ENCODE measurements at regions not wholly inside any gene's neighbourhood (a gene's known extent, or its start where the extent isn't known, plus 50 kb on each side); places are given as distances from the start of the nearest gene placed in this dataset.
"Not testable (repeated sequence)": the region's sequence is repeated elsewhere in the genome, so short reads cannot be mapped to it uniquely, and the experiment has no call there.

- no peak for DNase-seq
These were observed 1569.0 kb upstream of the B3GALT2 start for GRCh38 chr1:194755241-194755994.

- DNase-seq = not testable (repeated sequence)
These were observed 1552.4 kb upstream of the B3GALT2 start for GRCh38 chr1:194738843-194739242.

GRCh38 chr1:194734970-194735369, 1548.6 kb upstream of the B3GALT2 start:
- no peak for DNase-seq

- no peak for DNase-seq
These were observed 1544.6 kb upstream of the B3GALT2 start for GRCh38 chr1:194731025-194731424.

GRCh38 chr1:194730304-194730703, 1543.9 kb upstream of the B3GALT2 start:
- no peak for DNase-seq

GRCh38 chr1:194723067-194723466, 1536.7 kb upstream of the B3GALT2 start:
- no peak for DNase-seq

- DNase-seq = no peak
These were observed 1531.5 kb upstream of the B3GALT2 start for GRCh38 chr1:194717941-194718340.

GRCh38 chr1:194717334-194717733, 1530.9 kb upstream of the B3GALT2 start:
- no peak for DNase-seq

GRCh38 chr1:194710671-194711070, 1524.3 kb upstream of the B3GALT2 start:
- DNase-seq = no peak

- DNase-seq = no peak
These were observed 1523.0 kb upstream of the B3GALT2 start for GRCh38 chr1:194709439-194709838.

- DNase-seq = no peak
These were observed 1520.7 kb upstream of the B3GALT2 start for GRCh38 chr1:194707074-194707473.

GRCh38 chr1:194705123-194705854, 1518.9 kb upstream of the B3GALT2 start:
- no peak for DNase-seq

- no peak for DNase-seq
These were observed 1512.5 kb upstream of the B3GALT2 start for GRCh38 chr1:194698908-194699318.

GRCh38 chr1:194693244-194693643, 1506.8 kb upstream of the B3GALT2 start:
- DNase-seq = no peak

GRCh38 chr1:194684636-194685035, 1498.2 kb upstream of the B3GALT2 start:
- DNase-seq = no peak

- DNase-seq = no peak
These were observed 1471.7 kb upstream of the B3GALT2 start for GRCh38 chr1:194658090-194658439.

GRCh38 chr1:194654956-194655355, 1468.5 kb upstream of the B3GALT2 start:
- DNase-seq = no peak

- no peak for DNase-seq
These were observed 1467.0 kb upstream of the B3GALT2 start for GRCh38 chr1:194653385-194653784.

GRCh38 chr1:194647118-194647517, 1460.7 kb upstream of the B3GALT2 start:
- no peak for DNase-seq

- no peak for DNase-seq
These were observed 1458.1 kb upstream of the B3GALT2 start for GRCh38 chr1:194644528-194644927.

GRCh38 chr1:194640322-194640721, 1453.9 kb upstream of the B3GALT2 start:
- DNase-seq = no peak

- DNase-seq = no peak
These were observed 1442.6 kb upstream of the B3GALT2 start for GRCh38 chr1:194629011-194629410.

GRCh38 chr1:194624833-194625232, 1438.4 kb upstream of the B3GALT2 start:
- DNase-seq = no peak

- no peak for DNase-seq
These were observed 1431.7 kb upstream of the B3GALT2 start for GRCh38 chr1:194618101-194618500.

- not testable (repeated sequence) for DNase-seq
These were observed 1430.9 kb upstream of the B3GALT2 start for GRCh38 chr1:194617272-194617671.

All from activated T-cell treated with anti-CD3 and anti-CD28 coated beads for 4 hours (primary cell).